ENCODE measurements at regions not wholly inside any gene's neighbourhood (a gene's known extent, or its start where the extent isn't known, plus 50 kb on each side); places are given as distances from the start of the nearest gene placed in this dataset.

DNA sequence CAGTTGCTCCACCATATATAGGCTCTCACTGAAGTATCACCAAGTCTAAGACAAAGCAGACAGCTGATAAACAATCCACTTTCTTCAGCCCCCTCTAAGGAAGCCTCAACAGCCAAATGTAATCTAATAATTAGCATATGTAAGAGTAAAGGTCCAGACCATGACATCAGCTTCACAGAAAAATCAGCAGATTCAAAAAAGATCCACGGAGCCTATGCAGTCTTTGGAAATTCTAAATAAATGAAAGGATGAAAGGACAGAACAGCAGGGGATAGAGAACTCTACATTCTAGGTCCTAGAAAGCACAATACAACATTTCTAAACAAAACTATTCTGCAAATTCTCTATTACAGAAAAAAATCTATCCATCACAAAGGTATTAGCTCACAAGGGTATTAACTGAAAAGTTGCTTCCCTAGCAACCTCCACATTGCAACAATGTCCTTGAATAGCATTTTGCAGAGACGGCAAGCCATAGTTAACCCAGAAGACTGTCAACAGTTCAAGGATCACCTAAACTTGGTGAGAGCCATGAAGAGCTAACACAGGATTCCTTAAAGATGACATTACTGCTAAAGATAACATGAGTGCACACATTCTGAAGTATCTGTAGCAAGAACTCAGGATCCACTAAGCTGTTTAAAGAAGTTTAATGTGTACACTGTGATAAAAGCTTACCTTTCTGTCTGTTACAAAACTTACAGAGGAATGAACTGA is 74.3 kb downstream of the SIPA1L2 start:
- DNase-seq: no peak

DNA sequence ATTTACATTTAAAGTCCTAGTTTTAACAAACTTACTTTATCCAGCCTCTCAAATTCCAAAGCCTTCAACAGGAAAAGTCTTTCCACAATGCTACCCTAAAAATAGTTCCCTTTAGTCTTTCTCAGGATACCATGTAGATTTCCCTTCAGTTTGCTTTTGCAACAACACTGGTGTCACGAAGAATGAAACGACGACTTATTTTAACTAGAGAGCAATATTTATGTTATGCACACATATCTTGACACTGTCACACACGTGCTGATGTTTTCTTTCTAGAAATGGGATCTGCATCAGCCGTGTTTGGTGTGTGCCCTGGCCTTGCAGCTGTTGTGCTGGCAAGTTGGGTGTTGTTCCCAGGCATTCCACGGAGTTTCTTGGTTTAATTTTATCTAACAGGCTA is 75.5 kb downstream of the SIPA1L2 start:
- no peak for DNase-seq

DNA sequence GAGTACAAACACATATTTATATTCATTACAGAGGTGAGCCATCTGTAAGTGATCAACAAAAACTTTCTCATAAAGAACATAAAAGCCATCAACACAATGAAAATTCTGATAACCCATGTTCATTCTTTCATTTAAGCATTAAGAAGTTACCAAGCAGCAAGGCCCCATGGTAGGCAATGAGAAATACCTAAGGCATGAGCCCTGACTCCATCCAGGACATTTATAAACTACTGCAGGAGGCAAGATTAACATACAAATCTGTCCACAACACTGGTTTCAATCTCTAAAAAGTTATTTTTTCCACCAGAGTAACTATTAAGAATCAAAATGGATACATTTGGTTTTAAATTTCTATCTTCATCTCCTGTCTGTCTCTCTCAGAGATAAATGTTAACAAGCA is 76.1 kb downstream of the SIPA1L2 start:
- DNase-seq: no peak

GRCh38 chr1:232553050-232553754 is 76.7 kb downstream of the SIPA1L2 start:
- DNase-seq: no peak

- no peak for DNase-seq
Observed at GRCh38 chr1:232551386-232551785, 78.5 kb downstream of the SIPA1L2 start.

GRCh38 chr1:232550007-232550406 is 79.9 kb downstream of the SIPA1L2 start:
- DNase-seq: no peak

GRCh38 chr1:232548691-232549090 is 81.2 kb downstream of the SIPA1L2 start:
- no peak for DNase-seq

DNA sequence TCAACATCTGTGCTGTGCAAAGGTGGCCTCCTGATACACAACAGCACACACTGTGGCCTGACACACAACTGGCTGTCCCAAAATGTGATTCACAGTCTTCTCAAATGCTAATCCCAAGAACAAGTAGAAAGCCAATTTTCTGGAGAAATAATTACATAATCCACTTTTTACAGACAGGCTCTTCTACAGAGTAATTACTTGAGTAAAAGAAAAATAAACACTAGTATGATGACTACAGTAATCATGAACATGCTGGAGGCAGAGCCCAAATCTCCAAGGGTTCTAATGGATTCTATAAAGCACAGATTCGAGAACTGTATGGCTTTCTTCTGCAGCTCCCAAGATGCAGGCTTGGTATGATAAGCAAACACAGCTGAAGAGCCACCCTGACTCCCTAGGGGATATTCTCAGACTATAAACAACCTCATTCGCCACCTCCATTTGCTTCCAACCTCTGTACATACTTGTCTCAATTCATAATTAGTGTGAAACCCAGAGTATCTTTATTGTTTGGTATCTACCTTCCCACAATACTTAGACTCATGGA is 81.9 kb downstream of the SIPA1L2 start:
- DNase-seq: no peak

DNA sequence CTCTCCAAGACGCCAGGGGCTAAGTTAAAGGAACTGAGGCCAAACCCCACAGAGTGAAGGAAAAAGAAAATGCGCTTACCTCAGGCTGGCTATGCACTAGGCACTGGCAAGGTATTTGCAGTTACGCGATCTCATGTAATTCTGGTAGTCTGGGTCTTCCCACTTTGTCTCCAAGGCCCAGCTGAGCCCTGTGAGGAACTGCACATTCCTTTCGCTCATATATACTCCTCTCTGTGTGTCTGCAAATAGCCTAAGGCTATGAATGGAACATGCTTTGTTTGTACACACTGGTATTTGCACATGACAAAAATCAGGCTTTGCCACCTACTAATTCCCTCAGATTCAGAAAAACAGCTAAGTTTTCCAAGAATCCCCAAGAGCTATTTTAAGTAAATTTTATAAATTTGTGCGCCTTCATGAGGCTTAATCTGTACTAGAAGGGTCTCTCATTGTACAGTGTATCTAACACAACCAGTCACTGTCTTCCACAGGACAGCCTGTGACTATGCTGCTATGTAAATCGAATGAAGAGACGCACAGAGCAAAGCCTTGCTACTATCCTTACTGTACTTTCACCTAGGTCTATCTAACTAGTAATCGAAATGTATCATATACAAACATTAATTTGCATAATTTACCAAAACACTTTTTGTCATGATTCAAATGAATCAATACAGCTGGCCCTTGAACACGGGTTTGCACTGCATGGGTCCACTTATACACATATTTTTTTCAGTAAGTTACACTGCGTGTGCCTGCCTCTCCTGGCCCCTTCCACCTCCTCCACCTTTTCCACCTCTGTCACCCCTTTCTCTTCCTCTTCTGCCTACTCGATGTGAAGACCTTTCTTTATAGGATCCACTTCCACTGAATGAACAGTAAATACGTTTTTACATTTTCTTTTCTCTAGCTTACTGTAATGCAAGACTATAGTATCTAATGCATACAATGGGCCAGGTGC is 87.0 kb downstream of the SIPA1L2 start:
- no peak for DNase-seq

GRCh38 chr1:232538943-232539302 is 91.0 kb downstream of the SIPA1L2 start:
- no peak for DNase-seq

DNA sequence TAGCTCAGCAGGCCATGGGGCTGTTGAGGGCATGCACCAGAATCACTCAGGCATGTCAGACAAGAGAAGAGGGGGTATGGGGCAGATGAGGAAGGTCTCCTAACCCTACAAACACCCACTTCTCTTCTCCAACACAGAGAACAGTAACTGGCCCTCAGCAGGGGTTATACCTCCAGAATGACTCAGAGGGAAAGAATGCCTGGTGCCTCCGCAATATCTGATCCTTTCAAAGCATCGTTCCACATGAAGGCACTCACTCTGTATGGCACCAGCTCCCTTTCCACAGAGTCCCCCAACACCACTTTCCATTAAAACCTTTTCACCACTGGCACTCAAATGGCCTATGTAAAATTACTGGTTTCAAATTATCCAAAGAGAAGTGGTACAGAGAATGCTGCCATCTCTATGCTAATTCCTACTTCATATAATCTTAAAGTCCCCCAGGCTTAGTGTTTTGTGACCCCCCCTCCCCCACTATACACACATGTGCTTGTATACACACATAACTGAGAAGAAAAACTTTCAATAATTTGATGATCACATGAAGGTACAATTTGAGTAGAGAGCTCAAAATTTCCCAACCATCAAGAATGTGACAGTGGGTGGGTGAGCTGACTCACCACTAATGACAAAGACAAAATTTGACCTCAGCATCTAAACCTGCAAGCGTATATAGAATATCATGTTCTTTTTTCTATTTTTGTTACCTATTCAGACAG is 91.5 kb downstream of the SIPA1L2 start:
- DNase-seq: no peak

DNA sequence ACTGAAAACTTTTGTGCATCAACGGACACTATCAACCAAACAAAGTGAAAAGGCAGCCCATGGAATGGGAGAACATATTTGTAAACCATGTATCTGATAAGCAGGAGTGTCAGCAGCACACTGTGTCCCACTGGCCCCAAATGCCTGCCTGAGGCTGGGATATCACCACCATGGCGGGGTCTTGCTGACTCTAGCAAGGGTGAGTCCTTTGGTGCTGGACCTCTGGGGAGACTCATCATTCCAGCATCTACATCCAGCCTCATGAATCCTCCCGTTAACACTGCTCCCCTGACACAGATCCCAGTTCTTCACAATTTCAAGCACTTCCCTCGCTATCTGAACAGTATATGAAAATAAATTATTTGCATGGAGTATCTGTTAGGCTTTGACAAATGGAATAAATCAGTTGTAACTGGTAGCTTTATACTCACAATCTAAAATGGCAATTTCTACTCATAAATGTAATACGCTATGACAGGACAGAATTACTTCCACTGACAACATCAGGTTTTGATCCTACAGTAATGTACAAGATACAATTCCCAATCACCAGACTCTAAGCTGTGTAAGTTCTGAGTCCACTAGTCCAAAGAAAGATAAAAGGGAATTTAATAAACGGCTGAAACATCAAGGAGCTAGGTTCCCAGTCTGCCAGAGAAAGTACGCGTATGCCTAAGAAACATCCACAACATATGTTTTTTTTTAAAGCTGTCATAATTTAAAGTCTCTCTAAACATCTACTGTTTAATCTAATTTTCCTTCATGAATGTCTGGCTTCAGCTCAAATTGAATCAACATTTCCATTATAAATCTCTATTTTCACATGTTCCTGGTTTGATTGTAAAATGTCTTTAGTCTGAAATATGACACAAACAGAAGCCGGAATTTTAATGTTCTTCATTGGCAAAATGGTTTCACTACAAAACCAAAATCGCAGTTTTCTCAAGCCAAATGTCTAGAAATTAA is 95.1 kb downstream of the SIPA1L2 start:
- no peak for DNase-seq

GRCh38 chr1:232533328-232533727 is 96.6 kb downstream of the SIPA1L2 start:
- no peak for DNase-seq

DNA sequence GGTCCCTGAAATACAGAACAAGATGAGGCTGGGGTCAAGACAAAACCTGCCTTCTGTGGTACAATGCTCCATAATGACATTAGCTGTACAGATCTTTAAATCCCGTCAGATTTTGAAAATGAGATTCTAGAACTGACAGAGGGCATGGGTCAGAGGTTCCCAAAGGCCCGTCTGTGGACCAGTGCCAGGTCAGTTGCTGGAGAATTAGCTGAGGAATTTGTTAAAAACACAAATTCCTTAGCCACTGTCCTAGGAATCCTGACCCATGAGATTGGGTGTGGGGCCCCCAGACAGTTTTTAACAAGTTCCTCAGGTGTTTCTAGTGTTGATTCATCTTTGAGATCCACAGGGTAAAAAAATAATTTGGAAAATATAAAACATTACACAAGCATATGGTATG is 97.0 kb downstream of the SIPA1L2 start:
- DNase-seq: no peak

DNA sequence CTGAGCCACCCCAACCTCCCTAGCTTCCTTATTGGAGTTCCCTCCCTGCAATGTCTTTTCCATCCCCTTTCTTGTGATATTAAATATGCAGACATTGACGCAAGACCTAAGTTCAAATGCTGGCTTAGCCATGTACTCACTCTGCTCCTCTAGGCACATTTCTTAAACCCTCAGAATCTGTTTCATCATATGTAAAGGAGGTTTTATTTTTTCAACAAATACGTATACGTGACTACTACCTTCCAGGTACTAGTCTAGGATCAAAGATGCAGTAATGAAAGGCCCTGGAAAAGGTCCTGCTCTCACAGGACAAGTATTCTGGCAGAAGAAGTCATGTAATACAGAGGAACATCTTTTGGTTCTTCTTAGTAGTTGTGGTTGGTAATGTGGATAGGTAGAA is 98.6 kb downstream of the SIPA1L2 start:
- no peak for DNase-seq

DNA sequence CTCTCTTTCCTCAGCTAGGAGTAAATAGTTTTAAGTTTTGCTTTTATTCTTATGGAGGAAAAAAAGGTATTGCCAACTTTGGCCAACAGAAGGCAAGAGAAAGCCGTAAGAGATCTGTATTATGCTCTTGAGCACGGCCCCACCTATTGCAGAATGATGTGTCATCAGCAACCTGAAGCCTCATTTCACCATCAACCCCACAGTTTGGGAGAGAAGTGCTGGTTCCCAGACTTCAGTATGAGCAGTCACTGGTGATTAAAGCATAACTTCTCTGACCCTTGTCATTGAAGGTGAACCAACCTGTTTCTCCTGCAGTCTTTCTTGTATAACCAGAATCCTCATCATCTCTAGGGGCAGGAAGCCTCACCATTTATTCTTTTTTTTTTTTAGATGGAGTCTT is 100.2 kb downstream of the SIPA1L2 start:
- no peak for DNase-seq

GRCh38 chr1:232528472-232529089 is 101.4 kb downstream of the SIPA1L2 start:
- DNase-seq: peak; percentile 4

DNA sequence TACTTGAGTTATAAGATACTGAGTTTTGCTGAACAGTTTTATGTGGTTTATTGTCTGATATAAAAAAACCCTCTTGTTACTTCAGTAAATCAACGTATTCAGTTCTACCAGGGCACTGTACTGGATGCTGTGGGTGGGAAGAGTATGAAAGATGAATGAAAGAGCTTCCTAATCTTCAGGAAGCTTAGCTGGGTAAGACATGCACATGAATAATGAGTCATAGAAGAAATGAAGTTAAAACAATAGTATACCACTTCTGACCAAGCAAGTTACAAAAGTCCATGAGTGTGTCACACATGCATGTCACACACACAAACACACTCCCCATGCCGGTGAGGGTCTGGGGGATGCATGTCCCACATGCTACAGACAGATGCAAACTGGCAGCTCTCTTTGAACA is 105.9 kb downstream of the SIPA1L2 start:
- DNase-seq: no peak

DNA sequence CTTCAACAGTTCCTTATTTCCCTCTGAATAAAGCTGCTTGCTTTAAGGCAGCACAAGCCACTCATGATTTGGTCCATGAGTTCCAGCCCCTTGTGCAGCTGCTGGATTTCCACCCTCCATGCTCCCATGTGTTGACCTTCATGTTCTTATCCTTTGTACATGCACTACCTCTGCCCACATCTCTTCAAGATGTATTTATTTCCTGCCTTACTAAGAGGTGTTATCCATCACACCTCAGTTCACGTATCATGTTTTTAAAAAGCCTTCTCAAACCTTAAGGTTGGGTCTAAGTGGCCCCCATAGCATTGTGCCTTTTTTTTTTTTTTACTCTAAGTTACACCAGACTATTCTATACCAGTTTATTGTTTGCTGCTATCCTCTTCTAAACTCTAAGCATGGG is 107.7 kb downstream of the SIPA1L2 start:
- DNase-seq: no peak

DNA sequence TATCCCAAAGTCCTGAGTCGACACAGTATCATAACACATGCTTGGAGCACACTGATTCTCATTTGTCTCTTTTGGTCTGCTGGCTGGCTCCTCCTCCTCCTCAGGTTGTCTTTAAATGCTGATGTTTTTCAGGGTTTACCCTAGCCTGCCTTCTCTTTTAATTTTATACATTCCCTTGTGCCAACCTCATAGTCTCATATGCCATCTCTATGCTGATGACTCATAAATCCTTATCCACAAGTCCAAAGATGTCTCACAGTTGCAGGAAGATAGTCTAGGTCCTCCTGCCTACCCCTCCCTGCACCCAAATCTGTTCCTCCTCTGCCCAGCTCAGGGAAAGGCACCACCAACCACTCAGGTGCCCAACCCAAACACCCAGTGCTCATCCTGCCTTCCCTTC is 108.3 kb downstream of the SIPA1L2 start:
- no peak for DNase-seq

- no peak for DNase-seq
Observed at GRCh38 chr1:232519186-232519585, 110.7 kb downstream of the SIPA1L2 start.
